Dendritic cell treated with granulocyte-macrophage colony-stimulating factor and Interleukin-4, amounts not matched to agents 40 ng/mL and 50 ng/mL, for 4 days (primary cell): ENCODE measurements at regions not wholly inside any gene's neighbourhood (a gene's known extent, or its start where the extent isn't known, plus 50 kb on each side); places are given as distances from the start of the nearest gene placed in this dataset.

ENCODE experiments used
- H3K27ac Mint-ChIP-seq: one replicate; pipeline ENCODE4 v1.8.0; 2022; ENCODE audit warnings: mild to moderate bottlenecking, mixed read lengths
- H3K27me3 Mint-ChIP-seq: one replicate; pipeline ENCODE4 v1.8.0; 2022; ENCODE audit warnings: mild to moderate bottlenecking, mixed read lengths
- H3K36me3 Mint-ChIP-seq: one replicate; pipeline ENCODE4 v1.8.0; 2022; ENCODE audit warnings: low read depth, mixed read lengths
- H3K4me1 Mint-ChIP-seq: one replicate; pipeline ENCODE4 v1.8.0; 2022; ENCODE audit warnings: low read depth, mixed read lengths
- H3K4me3 Mint-ChIP-seq: one replicate; pipeline ENCODE4 v1.8.0; 2022; ENCODE audit warnings: mild to moderate bottlenecking, moderate library complexity, mixed read lengths
- H3K9me3 Mint-ChIP-seq: one replicate; pipeline ENCODE4 v1.8.0; 2022; ENCODE audit warnings: mixed read lengths
- intact Hi-C: fragments of 100-400 bp; cut with micrococcal nuclease; formaldehyde crosslinking; loops from one replicate; pipeline ENCODE4 v1.15.0; 2022

- H3K27ac Mint-ChIP-seq: no peak overlapping the region
- no peaks in the 10 kb centered on the region for H3K36me3 Mint-ChIP-seq
- intact Hi-C loops: no loop called here
- H3K9me3 Mint-ChIP-seq: no peaks in the 10 kb centered on the region
- peaks cover 7% of the 10 kb centered on the region for H3K4me1 Mint-ChIP-seq
- H3K4me3 Mint-ChIP-seq: no peak overlapping the region
- H3K27me3 Mint-ChIP-seq: peaks cover 36% of the 10 kb centered on the region
These were observed 164.0 kb upstream of the NRP1 start for GRCh38 chr10:33498391-33498891.

- Mint-ChIP-seq H3K9me3 (no peaks in the 10 kb centered on the region), H3K4me3 (no peak overlapping the region), H3K4me1 (peaks cover 4% of the 10 kb centered on the region), H3K27ac (no peak overlapping the region), H3K36me3 (no peaks in the 10 kb centered on the region), H3K27me3 (peaks cover 36% of the 10 kb centered on the region)
- intact Hi-C loops: no loop called here
These were observed 162.9 kb upstream of the NRP1 start for GRCh38 chr10:33497338-33497737.

- no peak overlapping the region for H3K27ac Mint-ChIP-seq
- intact Hi-C loops: no loop called here
- H3K27me3 Mint-ChIP-seq: peaks cover 34% of the 10 kb centered on the region
- H3K4me1 Mint-ChIP-seq: no peaks in the 10 kb centered on the region
- no peaks in the 10 kb centered on the region for H3K36me3 Mint-ChIP-seq
- H3K4me3 Mint-ChIP-seq: no peak overlapping the region
- H3K9me3 Mint-ChIP-seq: no peaks in the 10 kb centered on the region
These were observed 161.6 kb upstream of the NRP1 start for GRCh38 chr10:33496096-33496495.

- intact Hi-C loops: no loop called here
- no peaks in the 10 kb centered on the region for H3K9me3 Mint-ChIP-seq
- no peaks in the 10 kb centered on the region for H3K36me3 Mint-ChIP-seq
These were observed 160.3 kb upstream of the NRP1 start for GRCh38 chr10:33494694-33495265.

GRCh38 chr10:33493978-33494377 is 159.5 kb upstream of the NRP1 start:
- intact Hi-C loops: no loop called here
- Mint-ChIP-seq H3K36me3 (no peaks in the 10 kb centered on the region), H3K27ac (no peak overlapping the region), H3K27me3 (peaks cover 26% of the 10 kb centered on the region), H3K4me3 (no peak overlapping the region), H3K9me3 (no peaks in the 10 kb centered on the region), H3K4me1 (no peaks in the 10 kb centered on the region)

More at GRCh38 chr10:33494694-33495265, 160.3 kb upstream of the NRP1 start:
- Mint-ChIP-seq H3K4me1 (no peaks in the 10 kb centered on the region), H3K4me3 (no peak overlapping the region), H3K27me3 (peaks cover 30% of the 10 kb centered on the region), H3K27ac (no peak overlapping the region)

- H3K4me1 Mint-ChIP-seq: no peaks in the 10 kb centered on the region
- no peak overlapping the region for H3K27ac Mint-ChIP-seq
- no peaks in the 10 kb centered on the region for H3K9me3 Mint-ChIP-seq
- no peaks in the 10 kb centered on the region for H3K36me3 Mint-ChIP-seq
- intact Hi-C loops: no loop called here
- H3K4me3 Mint-ChIP-seq: no peak overlapping the region
- peaks cover 24% of the 10 kb centered on the region for H3K27me3 Mint-ChIP-seq
These were observed 159.0 kb upstream of the NRP1 start for GRCh38 chr10:33493497-33493896.

- intact Hi-C loops: no loop called here
- Mint-ChIP-seq H3K27ac (no peak overlapping the region), H3K36me3 (no peaks in the 10 kb centered on the region), H3K4me3 (no peak overlapping the region), H3K4me1 (no peaks in the 10 kb centered on the region), H3K9me3 (no peaks in the 10 kb centered on the region), H3K27me3 (peaks cover 18% of the 10 kb centered on the region)
These were observed 158.4 kb upstream of the NRP1 start for GRCh38 chr10:33492701-33493345.

GRCh38 chr10:33489501-33490176 is 155.2 kb upstream of the NRP1 start:
- H3K27me3 Mint-ChIP-seq: peaks cover 13% of the 10 kb centered on the region
- H3K4me3 Mint-ChIP-seq: no peak overlapping the region
- H3K27ac Mint-ChIP-seq: no peak overlapping the region
- no peaks in the 10 kb centered on the region for H3K9me3 Mint-ChIP-seq
- no peaks in the 10 kb centered on the region for H3K36me3 Mint-ChIP-seq
- intact Hi-C loops: no loop called here
- peaks cover 20% of the 10 kb centered on the region for H3K4me1 Mint-ChIP-seq

- H3K36me3 Mint-ChIP-seq: no peaks in the 10 kb centered on the region
- H3K27ac Mint-ChIP-seq: no peak overlapping the region
- no peak overlapping the region for H3K4me3 Mint-ChIP-seq
- intact Hi-C loops: no loop called here
- peaks cover 14% of the 10 kb centered on the region for H3K27me3 Mint-ChIP-seq
- H3K9me3 Mint-ChIP-seq: no peaks in the 10 kb centered on the region
- peaks cover 20% of the 10 kb centered on the region for H3K4me1 Mint-ChIP-seq
These were observed 152.7 kb upstream of the NRP1 start for GRCh38 chr10:33487014-33487776.

- H3K36me3 Mint-ChIP-seq: no peaks in the 10 kb centered on the region
- H3K27ac Mint-ChIP-seq: no peak overlapping the region
- H3K27me3 Mint-ChIP-seq: peaks cover 18% of the 10 kb centered on the region
- no peak overlapping the region for H3K4me3 Mint-ChIP-seq
- H3K9me3 Mint-ChIP-seq: no peaks in the 10 kb centered on the region
- H3K4me1 Mint-ChIP-seq: peaks cover 20% of the 10 kb centered on the region
- intact Hi-C loops: no loop called here
These were observed 150.8 kb upstream of the NRP1 start for GRCh38 chr10:33485276-33485675.

GRCh38 chr10:33484787-33485186 is 150.3 kb upstream of the NRP1 start:
- H3K27me3 Mint-ChIP-seq: peaks cover 18% of the 10 kb centered on the region

GRCh38 chr10:33483816-33484190 is 149.3 kb upstream of the NRP1 start:
- Mint-ChIP-seq H3K4me3 (no peak overlapping the region), H3K36me3 (no peaks in the 10 kb centered on the region), H3K27ac (no peak overlapping the region), H3K9me3 (no peaks in the 10 kb centered on the region), H3K4me1 (peaks cover 20% of the 10 kb centered on the region), H3K27me3 (peaks cover 19% of the 10 kb centered on the region)
- intact Hi-C loops: no loop called here

More at GRCh38 chr10:33484787-33485186, 150.3 kb upstream of the NRP1 start:
- intact Hi-C loops: no loop called here
- H3K4me3 Mint-ChIP-seq: no peak overlapping the region
- no peak overlapping the region for H3K27ac Mint-ChIP-seq
- no peaks in the 10 kb centered on the region for H3K9me3 Mint-ChIP-seq
- H3K4me1 Mint-ChIP-seq: peaks cover 20% of the 10 kb centered on the region
- H3K36me3 Mint-ChIP-seq: no peaks in the 10 kb centered on the region

- no peak overlapping the region for H3K4me3 Mint-ChIP-seq
- H3K9me3 Mint-ChIP-seq: no peaks in the 10 kb centered on the region
- peaks cover 20% of the 10 kb centered on the region for H3K4me1 Mint-ChIP-seq
- H3K27ac Mint-ChIP-seq: no peak overlapping the region
- H3K36me3 Mint-ChIP-seq: no peaks in the 10 kb centered on the region
- peaks cover 22% of the 10 kb centered on the region for H3K27me3 Mint-ChIP-seq
- intact Hi-C loops: no loop called here
These were observed 148.8 kb upstream of the NRP1 start for GRCh38 chr10:33483124-33483815.
